Activated CD8-positive, alpha-beta memory T cell treated with anti-CD3 and anti-CD28 coated beads for 48 hours (primary cell): ENCODE measurements at regions not wholly inside any gene's neighbourhood (a gene's known extent, or its start where the extent isn't known, plus 50 kb on each side); places are given as distances from the start of the nearest gene placed in this dataset.

Experiments
- DNase-seq, 3 experiments: peaks; one replicate each; pipeline ENCODE4 v3.0.0-alpha.2; 2020; ENCODE audit warnings: low read depth in 2 of 3, low spot score in 2 of 3

GRCh38 chr17:52287611-52288010, 129.1 kb upstream of the CA10 start:
- no peak for DNase-seq

- no peak for DNase-seq
Observed at GRCh38 chr17:52283872-52284271, 125.4 kb upstream of the CA10 start.

GRCh38 chr17:52276381-52277008, 118.0 kb upstream of the CA10 start:
- DNase-seq, result no peak

- no peak for DNase-seq
Observed at GRCh38 chr17:52271781-52272180, 113.3 kb upstream of the CA10 start.

GRCh38 chr17:52255347-52255746, 96.8 kb upstream of the CA10 start:
- DNase-seq, result no peak

GRCh38 chr17:52244689-52245088, 86.2 kb upstream of the CA10 start:
- DNase-seq, result no peak

GRCh38 chr17:52242268-52242667, 83.8 kb upstream of the CA10 start:
- DNase-seq, result no peak

GRCh38 chr17:52237151-52237550, 78.6 kb upstream of the CA10 start:
- no peak for DNase-seq

GRCh38 chr17:52235516-52235915, 77.0 kb upstream of the CA10 start:
- no peak for DNase-seq

- no peak for DNase-seq
Observed at GRCh38 chr17:52233632-52234031, 75.1 kb upstream of the CA10 start.

- no peak for DNase-seq
Observed at GRCh38 chr17:52233176-52233575, 74.7 kb upstream of the CA10 start.

- DNase-seq, result no peak
Observed at GRCh38 chr17:52228823-52229222, 70.3 kb upstream of the CA10 start.

GRCh38 chr17:52227926-52228325, 69.4 kb upstream of the CA10 start:
- DNase-seq, result no peak

GRCh38 chr17:52213451-52213850, 54.9 kb upstream of the CA10 start:
- no peak for DNase-seq

GRCh38 chr17:52212851-52213250, 54.3 kb upstream of the CA10 start:
- DNase-seq, result no peak

- DNase-seq, result no peak
Observed at GRCh38 chr17:52209507-52209906, 51.0 kb upstream of the CA10 start.
